Vagina (tissue), 2 donors: ENCODE measurements at regions not wholly inside any gene's neighbourhood (a gene's known extent, or its start where the extent isn't known, plus 50 kb on each side); places are given as distances from the start of the nearest gene placed in this dataset.

Source experiments
- DNase-seq, 2 donors: peaks; one replicate each; pipeline ENCODE4 v3.0.0-alpha.2; 2017; ENCODE audit errors: extremely low spot score in 2 of 2
- H3K27ac ChIP-seq: fragments of 200-600 bp; sonication (generic); one replicate; pipeline ENCODE4 v1.5.1; 2019
- H3K27me3 ChIP-seq: fragments of 200-600 bp; sonication (generic); one replicate; pipeline ENCODE4 v1.5.1; 2019
- H3K36me3 ChIP-seq, 2 donors: fragments of 200-600 bp; sonication (generic); one replicate each; pipeline ENCODE4 v1.5.1; 2017 to 2019
- H3K4me1 ChIP-seq: fragments of 200-600 bp; sonication (generic); one replicate; pipeline ENCODE4 v1.5.1; 2019
- H3K4me3 ChIP-seq, 2 donors: fragments of 200-600 bp; sonication (generic); 1 replicate in 1 of 2; 2 replicates in 1 of 2; pipeline ENCODE4 v1.5.1; 2016 to 2019
- H3K9me3 ChIP-seq: fragments of 200-600 bp; sonication (generic); one replicate; pipeline ENCODE4 v1.5.1; 2019
- CTCF ChIP-seq, 3 experiments: fragments of 450-650 bp in 2 of 3; fragments of 200-600 bp in 1 of 3; sonication (generic) in 1 of 3; IDR thresholded peaks; one replicate each; pipeline ENCODE4 v1.5.1; 2017 to 2019; ENCODE audit warnings: antibody characterized with exemption in 3 of 3, mild to moderate bottlenecking in 2 of 3, moderate library complexity in 2 of 3
- POLR2A ChIP-seq, 2 donors: fragments of 450-650 bp; IDR thresholded peaks; one replicate each; pipeline ENCODE4 v1.6.1; 2017; ENCODE audit warnings: antibody characterized with exemption in 2 of 2, mild to moderate bottlenecking in 2 of 2, moderate library complexity in 2 of 2
- POLR2AphosphoS5 ChIP-seq, 2 donors: sonication (generic); formaldehyde crosslinking; IDR thresholded peaks; one replicate each; pipeline ENCODE4 v1.9.0; 2017; ENCODE audit warnings: antibody characterized with exemption in 2 of 2, mild to moderate bottlenecking in 2 of 2, low read depth in 1 of 2; ENCODE audit not compliant: insufficient read depth in 1 of 2
- intact Hi-C: fragments of 100-400 bp; cut with DNase I; formaldehyde crosslinking; loops from one replicate; pipeline ENCODE4 v1.15.1; 2023

- Histone ChIP-seq H3K27ac (no peak overlapping the region), H3K9me3 (no peaks in the 10 kb centered on the region), H3K36me3 (no peaks in the 10 kb centered on the region), H3K4me1 (no peaks in the 10 kb centered on the region), H3K27me3 (no peaks in the 10 kb centered on the region), H3K4me3 (no peak overlapping the region)
- TF ChIP-seq POLR2AphosphoS5 (IDR thresholded peaks at IDR 0.05; ENCODE audit: insufficient read depth in 1 of 2, low read depth in 1 of 2), result no peak
- TF ChIP-seq POLR2A (IDR thresholded peaks at IDR 0.05), result no peak
- TF ChIP-seq CTCF (IDR thresholded peaks at IDR 0.05), result no peak
- DNase-seq, result no peak
- intact Hi-C loops, result no loop called here
Observed at GRCh38 chr7:98686466-98687080, 69.5 kb downstream of the NPTX2 start.

GRCh38 chr7:98687111-98687751 is 70.1 kb downstream of the NPTX2 start:
- no peaks in the 10 kb centered on the region for H3K9me3 ChIP-seq
- no peak overlapping the region for H3K27ac ChIP-seq
- no peaks in the 10 kb centered on the region for H3K4me1 ChIP-seq
- H3K4me3 ChIP-seq, result no peak overlapping the region
- H3K36me3 ChIP-seq, result no peaks in the 10 kb centered on the region
- no peaks in the 10 kb centered on the region for H3K27me3 ChIP-seq
- intact Hi-C loops, result no loop called here
- DNase-seq, result no peak
- TF ChIP-seq POLR2A (IDR thresholded peaks at IDR 0.05), result no peak
- no peak for TF ChIP-seq POLR2AphosphoS5 (IDR thresholded peaks at IDR 0.05; ENCODE audit: insufficient read depth in 1 of 2, low read depth in 1 of 2)
- no peak for TF ChIP-seq CTCF (IDR thresholded peaks at IDR 0.05)

GRCh38 chr7:98691619-98692018 is 74.5 kb downstream of the NPTX2 start:
- no peaks in the 10 kb centered on the region for H3K27me3 ChIP-seq

GRCh38 chr7:98697083-98697482 is 80.0 kb downstream of the NPTX2 start:
- no peaks in the 10 kb centered on the region for H3K4me1 ChIP-seq
- no peaks in the 10 kb centered on the region for H3K27me3 ChIP-seq
- no peak for DNase-seq
- H3K36me3 ChIP-seq, result no peaks in the 10 kb centered on the region
- intact Hi-C loops, result no loop called here
- no peak overlapping the region for H3K27ac ChIP-seq
- H3K4me3 ChIP-seq, result no peak overlapping the region
- H3K9me3 ChIP-seq, result no peaks in the 10 kb centered on the region
- TF ChIP-seq POLR2A (IDR thresholded peaks at IDR 0.05) (no peak), CTCF (IDR thresholded peaks at IDR 0.05) (no peak), POLR2AphosphoS5 (IDR thresholded peaks at IDR 0.05; ENCODE audit: insufficient read depth in 1 of 2, low read depth in 1 of 2) (no peak)

More at GRCh38 chr7:98691619-98692018, 74.5 kb downstream of the NPTX2 start:
- intact Hi-C loops, result no loop called here
- H3K36me3 ChIP-seq, result no peaks in the 10 kb centered on the region
- H3K4me3 ChIP-seq, result no peak overlapping the region
- no peaks in the 10 kb centered on the region for H3K4me1 ChIP-seq
- no peak for DNase-seq
- H3K27ac ChIP-seq, result no peak overlapping the region
- TF ChIP-seq CTCF (IDR thresholded peaks at IDR 0.05), result no peak
- no peak for TF ChIP-seq POLR2AphosphoS5 (IDR thresholded peaks at IDR 0.05; ENCODE audit: insufficient read depth in 1 of 2, low read depth in 1 of 2)
- TF ChIP-seq POLR2A (IDR thresholded peaks at IDR 0.05), result no peak
- H3K9me3 ChIP-seq, result no peaks in the 10 kb centered on the region
